ENCODE measurements at regions not wholly inside any gene's neighbourhood (a gene's known extent, or its start where the extent isn't known, plus 50 kb on each side); places are given as distances from the start of the nearest gene placed in this dataset.

GRCh38 chr16:66097751-66098150, 268.7 kb upstream of the CDH5 start:
- TF ChIP-seq CTCF (IDR thresholded peaks at IDR 0.05) (no peak), SP1 (CRISPR knock-in tag; conservative IDR thresholded peaks at IDR 0.05) (no peak), ZNF425 (CRISPR knock-in tag; conservative IDR thresholded peaks at IDR 0.05) (no peak), USF1 (CRISPR knock-in tag; IDR thresholded peaks at IDR 0.05) (no peak)
- TF ChIP-seq, protein P1, sequence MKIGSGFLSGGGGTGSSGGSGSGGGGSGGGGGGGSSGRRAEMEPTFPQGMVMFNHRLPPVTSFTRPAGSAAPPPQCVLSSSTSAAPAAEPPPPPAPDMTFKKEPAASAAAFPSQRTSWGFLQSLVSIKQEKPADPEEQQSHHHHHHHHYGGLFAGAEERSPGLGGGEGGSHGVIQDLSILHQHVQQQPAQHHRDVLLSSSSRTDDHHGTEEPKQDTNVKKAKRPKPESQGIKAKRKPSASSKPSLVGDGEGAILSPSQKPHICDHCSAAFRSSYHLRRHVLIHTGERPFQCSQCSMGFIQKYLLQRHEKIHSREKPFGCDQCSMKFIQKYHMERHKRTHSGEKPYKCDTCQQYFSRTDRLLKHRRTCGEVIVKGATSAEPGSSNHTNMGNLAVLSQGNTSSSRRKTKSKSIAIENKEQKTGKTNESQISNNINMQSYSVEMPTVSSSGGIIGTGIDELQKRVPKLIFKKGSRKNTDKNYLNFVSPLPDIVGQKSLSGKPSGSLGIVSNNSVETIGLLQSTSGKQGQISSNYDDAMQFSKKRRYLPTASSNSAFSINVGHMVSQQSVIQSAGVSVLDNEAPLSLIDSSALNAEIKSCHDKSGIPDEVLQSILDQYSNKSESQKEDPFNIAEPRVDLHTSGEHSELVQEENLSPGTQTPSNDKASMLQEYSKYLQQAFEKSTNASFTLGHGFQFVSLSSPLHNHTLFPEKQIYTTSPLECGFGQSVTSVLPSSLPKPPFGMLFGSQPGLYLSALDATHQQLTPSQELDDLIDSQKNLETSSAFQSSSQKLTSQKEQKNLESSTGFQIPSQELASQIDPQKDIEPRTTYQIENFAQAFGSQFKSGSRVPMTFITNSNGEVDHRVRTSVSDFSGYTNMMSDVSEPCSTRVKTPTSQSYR (CRISPR knock-in tag; IDR thresholded peaks at IDR 0.05), result no peak
- TF ChIP-seq, protein P2, sequence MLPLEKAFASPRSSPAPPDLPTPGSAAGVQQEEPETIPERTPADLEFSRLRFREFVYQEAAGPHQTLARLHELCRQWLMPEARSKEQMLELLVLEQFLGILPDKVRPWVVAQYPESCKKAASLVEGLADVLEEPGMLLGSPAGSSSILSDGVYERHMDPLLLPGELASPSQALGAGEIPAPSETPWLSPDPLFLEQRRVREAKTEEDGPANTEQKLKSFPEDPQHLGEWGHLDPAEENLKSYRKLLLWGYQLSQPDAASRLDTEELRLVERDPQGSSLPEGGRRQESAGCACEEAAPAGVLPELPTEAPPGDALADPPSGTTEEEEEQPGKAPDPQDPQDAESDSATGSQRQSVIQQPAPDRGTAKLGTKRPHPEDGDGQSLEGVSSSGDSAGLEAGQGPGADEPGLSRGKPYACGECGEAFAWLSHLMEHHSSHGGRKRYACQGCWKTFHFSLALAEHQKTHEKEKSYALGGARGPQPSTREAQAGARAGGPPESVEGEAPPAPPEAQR (CRISPR knock-in tag; IDR thresholded peaks at IDR 0.05), result no peak

Data from WTC11 (cell line).